Activated T-cell treated with anti-CD3 and anti-CD28 coated beads, Interleukin-2, amount 50 U/mL, for 24 hours (primary cell): ENCODE measurements at regions not wholly inside any gene's neighbourhood (a gene's known extent, or its start where the extent isn't known, plus 50 kb on each side); places are given as distances from the start of the nearest gene placed in this dataset.
"Not testable (repeated sequence)": the region's sequence is repeated elsewhere in the genome, so short reads cannot be mapped to it uniquely, and the experiment has no call there.

Source experiments
- DNase-seq: peaks from one replicate; pipeline ENCODE4 v3.0.0-alpha.2; 2020
- H3K27ac Mint-ChIP-seq: 2 replicates; pipeline ENCODE4 v1.8.0; 2020; ENCODE audit warnings: mild to moderate bottlenecking, mixed read lengths
- H3K27me3 Mint-ChIP-seq: 2 replicates; pipeline ENCODE4 v1.8.0; 2020; ENCODE audit warnings: mixed read lengths
- H3K36me3 Mint-ChIP-seq: 2 replicates; pipeline ENCODE4 v1.8.0; 2020; ENCODE audit warnings: low read depth, mixed read lengths
- H3K4me1 Mint-ChIP-seq: 2 replicates; pipeline ENCODE4 v1.8.0; 2020; ENCODE audit warnings: low read depth, mixed read lengths
- H3K4me3 Mint-ChIP-seq: 2 replicates; pipeline ENCODE4 v1.8.0; 2020; ENCODE audit warnings: mild to moderate bottlenecking, moderate library complexity, mixed read lengths
- H3K9me3 Mint-ChIP-seq: 2 replicates; pipeline ENCODE4 v1.8.0; 2020; ENCODE audit warnings: mixed read lengths

DNA sequence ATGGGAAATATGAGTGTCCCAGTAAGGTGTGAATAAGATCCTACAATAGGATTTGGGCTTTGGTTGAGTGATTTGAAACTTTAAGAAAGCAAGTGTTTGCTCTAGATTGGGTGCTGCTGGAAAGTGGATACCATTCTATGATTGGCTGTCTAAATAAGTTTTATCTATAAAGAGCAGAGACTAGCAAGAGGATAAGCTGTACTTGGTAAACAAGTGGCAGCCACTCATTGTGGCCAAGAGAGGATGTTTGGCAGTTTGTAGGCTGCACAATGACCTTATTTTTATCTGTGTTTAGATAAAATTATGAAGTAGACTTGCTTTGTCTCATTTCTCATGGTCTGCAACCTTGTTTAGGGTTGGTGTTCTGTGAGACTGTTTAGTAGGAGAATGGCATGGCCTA, 341.6 kb upstream of the PIK3R1 start:
- no peak for DNase-seq
- no peak overlapping the region for H3K4me3 Mint-ChIP-seq
- H3K9me3 Mint-ChIP-seq: no peaks in the 10 kb centered on the region
- no peak overlapping the region for H3K27ac Mint-ChIP-seq
- H3K4me1 Mint-ChIP-seq: no peaks in the 10 kb centered on the region
- H3K36me3 Mint-ChIP-seq: no peaks in the 10 kb centered on the region
- H3K27me3 Mint-ChIP-seq: peaks cover 6% of the 10 kb centered on the region

DNA sequence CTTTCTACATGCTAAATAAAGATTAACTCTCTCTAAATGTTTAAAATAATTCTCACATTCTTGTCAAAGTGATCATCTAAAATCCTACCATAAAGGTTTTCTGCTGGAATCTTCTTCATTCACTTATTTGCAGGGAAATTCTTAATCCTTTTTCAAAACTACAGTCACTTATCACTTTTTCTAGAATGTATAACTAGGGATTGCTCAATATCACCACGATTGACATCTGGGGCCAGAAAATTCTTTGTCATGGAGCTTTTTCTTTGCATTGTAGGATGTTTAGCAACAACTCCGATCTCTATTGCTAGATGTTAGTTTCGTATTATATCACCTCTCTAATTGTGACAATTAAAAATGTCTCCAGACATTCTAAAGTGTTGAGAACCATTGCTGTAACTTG, 344.9 kb upstream of the PIK3R1 start:
- Mint-ChIP-seq H3K27ac (no peak overlapping the region), H3K27me3 (peaks cover 18% of the 10 kb centered on the region), H3K4me3 (no peak overlapping the region), H3K4me1 (no peaks in the 10 kb centered on the region), H3K9me3 (no peaks in the 10 kb centered on the region), H3K36me3 (no peaks in the 10 kb centered on the region)
- DNase-seq: no peak

DNA sequence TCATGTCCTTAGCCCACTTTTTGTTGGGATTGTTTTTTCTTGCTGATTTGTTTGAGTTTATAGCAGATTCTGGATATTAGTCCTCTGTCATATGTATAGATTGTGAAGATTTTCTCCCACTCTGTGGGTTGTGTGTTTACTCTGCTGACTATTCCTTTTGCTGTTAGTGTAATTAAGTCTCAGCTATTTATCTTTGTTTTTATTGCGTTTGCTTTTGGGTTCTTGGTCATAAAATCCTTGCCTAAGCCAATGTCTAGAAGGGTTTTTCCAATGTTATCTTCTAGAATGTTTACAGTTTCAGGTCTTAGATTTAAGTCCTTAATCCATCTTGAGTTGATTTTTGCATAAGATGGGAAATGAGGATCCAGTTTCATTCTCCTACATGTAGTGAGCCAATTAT, 351.2 kb upstream of the PIK3R1 start:
- not testable (repeated sequence) for H3K9me3 Mint-ChIP-seq, H3K4me3 Mint-ChIP-seq, H3K4me1 Mint-ChIP-seq, H3K27ac Mint-ChIP-seq, H3K36me3 Mint-ChIP-seq, DNase-seq
- H3K27me3 Mint-ChIP-seq: peaks cover 17% of the 10 kb centered on the region

DNA sequence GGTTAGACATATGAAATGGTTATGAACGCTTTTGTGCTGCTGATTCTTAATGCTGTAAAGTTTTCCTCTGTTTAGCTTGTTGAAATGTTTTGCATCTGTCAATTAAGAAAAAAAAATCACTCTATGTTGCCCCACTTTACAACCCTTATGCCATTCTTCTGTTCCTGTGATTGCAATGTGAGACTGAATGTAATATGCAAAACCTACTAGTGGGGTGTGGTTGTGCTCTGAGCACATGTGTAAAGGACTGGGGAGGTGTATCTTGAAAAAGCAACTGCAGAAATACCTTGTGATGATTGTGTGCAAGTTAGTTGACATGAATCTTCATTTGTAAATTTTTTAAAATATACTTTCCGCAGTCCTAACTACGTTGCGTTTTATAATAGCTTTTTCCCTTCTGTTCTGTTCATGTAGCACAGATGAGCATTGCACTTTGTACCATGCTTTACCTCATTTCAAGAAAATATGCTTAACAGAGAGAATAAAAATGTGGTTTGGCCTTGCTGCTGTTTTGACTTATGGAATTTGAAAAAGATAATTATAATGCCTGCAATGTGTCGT, 357.0 kb upstream of the PIK3R1 start:
- no peak overlapping the region for H3K27ac Mint-ChIP-seq
- peaks cover 2% of the 10 kb centered on the region for H3K27me3 Mint-ChIP-seq
- no peaks in the 10 kb centered on the region for H3K4me1 Mint-ChIP-seq
- peaks cover 4% of the 10 kb centered on the region for H3K9me3 Mint-ChIP-seq
- no peak for DNase-seq
- no peaks in the 10 kb centered on the region for H3K36me3 Mint-ChIP-seq
- no peak overlapping the region for H3K4me3 Mint-ChIP-seq

DNA sequence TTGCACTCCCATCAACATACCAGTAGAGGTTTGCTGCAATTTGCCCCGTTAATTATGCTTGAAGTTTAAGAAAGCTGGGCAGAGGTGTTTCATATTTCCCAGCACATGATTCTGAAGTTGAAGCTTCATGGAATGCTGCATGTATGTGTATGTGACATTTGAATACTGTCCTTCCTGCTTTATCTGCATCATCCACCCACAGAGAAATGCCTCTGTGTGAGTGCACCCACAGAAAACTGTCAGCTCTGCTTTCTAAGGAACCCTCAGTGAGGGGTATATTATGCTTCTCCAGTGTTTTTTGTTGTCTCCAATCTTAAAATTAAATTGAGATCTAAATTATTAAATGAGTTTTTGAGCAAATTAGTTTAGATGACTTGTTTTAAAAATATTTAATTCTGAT, 358.1 kb upstream of the PIK3R1 start:
- no peak overlapping the region for H3K4me3 Mint-ChIP-seq
- H3K9me3 Mint-ChIP-seq: peaks cover 5% of the 10 kb centered on the region
- no peaks in the 10 kb centered on the region for H3K4me1 Mint-ChIP-seq
- H3K36me3 Mint-ChIP-seq: no peaks in the 10 kb centered on the region
- DNase-seq: no peak
- H3K27ac Mint-ChIP-seq: no peak overlapping the region
- peaks cover 2% of the 10 kb centered on the region for H3K27me3 Mint-ChIP-seq

DNA sequence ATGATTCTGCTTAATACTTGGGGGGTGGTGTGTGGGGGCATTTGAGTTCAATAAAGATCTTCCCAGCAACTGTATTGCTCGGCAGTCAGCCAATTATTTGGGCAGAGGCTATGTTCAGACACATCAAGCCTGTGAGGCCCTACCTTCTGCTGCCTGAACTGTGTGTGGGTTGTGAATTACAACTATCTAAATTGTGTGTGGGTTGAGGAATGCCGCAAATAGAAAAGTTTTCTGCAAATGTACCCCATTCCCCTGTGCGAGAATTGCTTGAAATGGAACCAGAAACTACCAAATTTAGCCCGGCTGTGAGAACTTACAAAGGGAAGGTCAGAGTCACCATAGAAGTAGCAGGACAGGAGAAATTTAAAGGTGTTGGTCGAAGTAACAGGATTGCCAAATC, 360.0 kb upstream of the PIK3R1 start:
- Mint-ChIP-seq H3K27ac (no peak overlapping the region), H3K4me1 (no peaks in the 10 kb centered on the region), H3K4me3 (no peak overlapping the region), H3K9me3 (peaks cover 5% of the 10 kb centered on the region), H3K27me3 (no peaks in the 10 kb centered on the region), H3K36me3 (no peaks in the 10 kb centered on the region)
- DNase-seq: no peak

DNA sequence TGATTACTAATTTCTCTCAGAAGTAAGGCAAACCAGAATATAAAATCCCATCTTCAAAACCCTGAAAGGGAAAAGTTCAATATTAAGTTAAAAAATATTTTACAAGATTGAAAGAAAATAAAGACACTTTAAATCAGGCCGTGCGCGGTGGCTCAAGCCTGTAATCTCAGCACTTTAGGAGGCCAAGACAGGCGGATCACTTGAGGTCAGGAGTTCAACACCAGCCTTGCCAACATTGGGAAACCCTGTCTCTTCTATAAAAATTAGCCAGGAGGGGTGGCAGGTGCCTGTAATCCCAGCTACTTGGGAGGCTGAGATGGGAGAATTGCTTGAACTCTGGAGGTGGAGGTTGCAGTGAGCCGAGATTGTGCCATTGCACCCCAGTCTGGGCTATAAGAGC, 364.6 kb upstream of the PIK3R1 start:
- not testable (repeated sequence) for DNase-seq, H3K27me3 Mint-ChIP-seq, H3K4me1 Mint-ChIP-seq, H3K27ac Mint-ChIP-seq, H3K4me3 Mint-ChIP-seq, H3K36me3 Mint-ChIP-seq, H3K9me3 Mint-ChIP-seq

DNA sequence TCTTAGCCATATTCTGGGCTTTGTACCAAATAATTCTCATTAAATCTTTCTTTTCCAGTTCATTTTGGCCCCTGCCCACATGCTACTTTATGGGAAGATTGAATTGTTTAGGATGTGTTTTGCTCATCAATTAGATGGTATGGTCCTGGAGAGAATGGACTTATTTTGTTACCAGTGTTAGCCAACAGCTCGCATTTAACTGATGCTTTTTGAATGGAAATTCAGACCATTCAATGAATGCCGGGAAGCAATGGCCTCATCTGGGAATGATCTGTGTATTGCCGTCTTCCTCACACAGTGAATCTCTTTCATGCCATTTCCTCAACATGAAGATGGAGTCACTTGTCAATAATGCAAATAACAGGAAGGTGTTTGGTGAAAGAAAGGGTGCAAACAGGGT, 370.6 kb upstream of the PIK3R1 start:
- H3K36me3 Mint-ChIP-seq: no peaks in the 10 kb centered on the region
- no peaks in the 10 kb centered on the region for H3K9me3 Mint-ChIP-seq
- no peak overlapping the region for H3K27ac Mint-ChIP-seq
- peaks cover 18% of the 10 kb centered on the region for H3K27me3 Mint-ChIP-seq
- no peaks in the 10 kb centered on the region for H3K4me1 Mint-ChIP-seq
- no peak overlapping the region for H3K4me3 Mint-ChIP-seq
- no peak for DNase-seq

DNA sequence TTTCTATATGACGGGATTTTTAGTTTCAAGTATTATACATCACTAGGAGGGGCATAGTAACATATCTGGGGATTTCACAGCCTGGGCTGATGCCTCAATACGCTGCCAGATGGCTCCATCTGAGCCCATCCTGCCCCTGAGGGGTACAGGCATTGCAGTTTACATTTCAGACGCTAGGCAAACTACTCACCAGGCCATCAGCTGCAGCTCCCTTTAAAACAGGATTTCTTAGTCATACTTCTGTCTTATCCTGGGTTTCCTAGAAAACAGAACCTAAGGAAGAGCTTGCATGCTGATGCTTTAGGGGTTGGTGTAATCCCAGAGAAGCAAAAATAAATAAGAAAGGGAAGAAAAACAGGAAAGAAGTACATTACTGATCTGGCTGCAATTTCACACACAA, 372.8 kb upstream of the PIK3R1 start:
- no peaks in the 10 kb centered on the region for H3K4me1 Mint-ChIP-seq
- peaks cover 18% of the 10 kb centered on the region for H3K27me3 Mint-ChIP-seq
- H3K36me3 Mint-ChIP-seq: no peaks in the 10 kb centered on the region
- no peak overlapping the region for H3K27ac Mint-ChIP-seq
- no peaks in the 10 kb centered on the region for H3K9me3 Mint-ChIP-seq
- H3K4me3 Mint-ChIP-seq: no peak overlapping the region
- no peak for DNase-seq

DNA sequence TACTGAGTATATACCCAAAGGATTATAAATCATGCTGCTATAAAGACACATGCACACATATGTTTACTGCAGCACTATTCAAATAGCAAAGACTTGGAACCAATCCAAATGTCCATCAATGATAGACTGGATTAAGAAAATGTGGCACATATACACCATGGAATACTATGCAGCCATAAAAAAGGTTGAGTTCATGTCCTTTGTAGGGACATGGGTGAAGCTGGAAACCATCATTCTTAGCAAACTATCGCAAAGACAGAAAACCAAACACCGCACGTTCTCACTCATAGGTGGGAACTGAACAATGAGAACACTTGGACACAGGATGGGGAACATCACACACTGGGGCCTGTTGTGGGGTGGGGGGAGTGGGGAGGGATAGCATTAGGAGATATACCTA, 378.3 kb upstream of the PIK3R1 start:
- not testable (repeated sequence) for H3K27me3 Mint-ChIP-seq, H3K27ac Mint-ChIP-seq, H3K4me3 Mint-ChIP-seq, DNase-seq, H3K36me3 Mint-ChIP-seq, H3K4me1 Mint-ChIP-seq, H3K9me3 Mint-ChIP-seq

DNA sequence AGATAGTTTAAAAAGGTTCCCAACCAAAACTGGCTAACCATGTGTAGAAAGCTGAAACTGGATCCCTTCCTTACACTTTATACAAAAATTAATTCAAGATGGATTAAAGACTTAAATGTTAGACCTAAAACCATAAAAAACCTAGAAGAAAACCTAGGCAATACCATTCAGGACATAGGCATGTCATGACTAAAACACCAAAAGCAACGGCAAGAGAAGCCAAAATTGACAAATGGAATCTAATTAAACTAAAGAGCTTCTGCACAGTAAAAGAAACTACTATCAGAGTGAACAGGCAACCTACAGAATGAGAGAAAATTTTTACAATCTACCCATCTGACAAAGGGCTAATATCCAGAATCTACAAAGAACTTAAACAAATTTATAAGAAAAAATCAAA, 379.1 kb upstream of the PIK3R1 start:
- not testable (repeated sequence) for H3K27me3 Mint-ChIP-seq, H3K4me1 Mint-ChIP-seq, H3K36me3 Mint-ChIP-seq, DNase-seq, H3K9me3 Mint-ChIP-seq, H3K4me3 Mint-ChIP-seq, H3K27ac Mint-ChIP-seq

DNA sequence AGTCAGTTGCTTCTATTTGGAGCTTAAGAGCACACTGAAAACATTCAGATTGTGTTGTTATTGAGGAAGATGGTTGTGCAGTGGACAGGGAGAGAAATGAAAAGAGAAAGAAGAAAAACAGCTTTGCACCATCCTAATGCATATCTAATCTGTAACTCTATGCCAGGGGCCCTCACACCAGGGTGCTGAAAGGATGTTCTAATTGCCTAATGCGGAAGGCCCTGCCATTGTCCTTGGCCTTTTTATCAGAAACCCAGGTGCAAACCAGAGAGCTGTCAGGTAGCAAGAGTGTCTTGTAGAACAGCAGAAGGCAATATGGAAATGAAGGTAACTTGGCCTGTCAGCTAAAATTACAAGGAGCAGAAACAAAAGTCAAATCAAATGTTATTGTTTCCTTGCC, 384.5 kb upstream of the PIK3R1 start:
- no peak overlapping the region for H3K27ac Mint-ChIP-seq
- H3K27me3 Mint-ChIP-seq: peaks cover 6% of the 10 kb centered on the region
- no peaks in the 10 kb centered on the region for H3K9me3 Mint-ChIP-seq
- H3K4me1 Mint-ChIP-seq: no peaks in the 10 kb centered on the region
- H3K4me3 Mint-ChIP-seq: no peak overlapping the region
- no peaks in the 10 kb centered on the region for H3K36me3 Mint-ChIP-seq
- no peak for DNase-seq

DNA sequence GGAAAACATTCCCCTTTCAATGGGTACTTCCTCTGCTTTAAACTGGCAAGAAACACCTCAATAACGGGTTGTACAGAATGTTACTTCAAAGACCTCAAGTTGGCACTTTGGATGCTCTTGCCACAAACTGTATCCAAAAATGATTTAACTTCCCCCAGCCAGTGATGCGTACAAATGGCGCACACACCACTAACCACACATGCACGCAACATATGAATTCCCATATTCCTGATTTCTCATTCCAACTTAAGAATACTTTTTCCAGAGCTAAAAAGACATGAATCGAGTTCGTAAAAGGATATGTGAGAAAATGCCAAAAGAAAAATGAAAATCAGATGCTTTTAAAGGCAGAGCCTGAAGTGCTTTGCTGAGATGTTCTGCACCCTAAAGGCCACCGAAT, 388.0 kb upstream of the PIK3R1 start:
- Mint-ChIP-seq H3K27me3 (no peaks in the 10 kb centered on the region), H3K4me3 (no peak overlapping the region), H3K27ac (no peak overlapping the region), H3K4me1 (no peaks in the 10 kb centered on the region), H3K9me3 (peaks cover 2% of the 10 kb centered on the region), H3K36me3 (no peaks in the 10 kb centered on the region)
- no peak for DNase-seq

DNA sequence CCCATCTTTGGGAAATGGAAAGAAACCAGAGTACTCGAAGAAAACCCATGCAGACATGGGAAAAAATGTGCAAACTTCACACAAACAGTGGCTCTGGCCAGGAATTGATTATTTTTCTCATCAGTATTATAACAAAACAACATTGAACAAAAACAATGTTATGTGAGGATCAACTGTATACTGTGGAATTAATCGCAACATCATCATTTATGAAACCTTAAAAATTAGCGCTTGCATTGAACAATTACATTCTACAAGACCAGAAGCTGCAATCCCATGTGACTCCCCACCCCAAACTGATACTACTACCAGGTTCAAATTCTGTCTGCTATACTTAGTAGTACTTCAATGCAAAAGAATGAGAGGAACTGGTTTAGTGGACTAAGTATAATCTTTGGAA, 390.7 kb upstream of the PIK3R1 start:
- Mint-ChIP-seq H3K4me1 (no peaks in the 10 kb centered on the region), H3K9me3 (peaks cover 2% of the 10 kb centered on the region), H3K4me3 (no peak overlapping the region), H3K27me3 (no peaks in the 10 kb centered on the region), H3K36me3 (no peaks in the 10 kb centered on the region), H3K27ac (no peak overlapping the region)
- DNase-seq: no peak

DNA sequence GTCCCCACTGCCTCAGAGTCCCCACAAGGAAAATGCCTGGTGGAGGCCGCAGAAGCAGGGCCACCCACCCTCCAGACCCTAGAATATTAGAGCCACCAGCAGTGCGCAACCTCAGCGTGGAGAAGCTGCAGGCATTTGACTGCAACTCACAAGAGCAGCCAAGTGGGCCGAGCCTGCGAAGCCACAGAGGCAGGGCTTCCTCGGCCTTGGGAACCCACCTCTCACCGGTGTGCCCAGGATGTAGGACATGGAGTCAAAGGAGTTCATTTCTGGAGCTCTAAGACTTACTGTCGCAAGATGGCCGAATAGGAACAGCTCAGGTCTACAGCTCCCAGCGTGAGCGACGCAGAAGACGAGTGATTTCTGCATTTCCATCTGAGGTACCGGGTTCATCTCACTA, 397.9 kb upstream of the PIK3R1 start:
- Mint-ChIP-seq H3K27ac (no peak overlapping the region), H3K4me1 (no peaks in the 10 kb centered on the region), H3K9me3 (no peaks in the 10 kb centered on the region), H3K4me3 (no peak overlapping the region), H3K36me3 (no peaks in the 10 kb centered on the region), H3K27me3 (peaks cover under 1% of the 10 kb centered on the region)
- no peak for DNase-seq

DNA sequence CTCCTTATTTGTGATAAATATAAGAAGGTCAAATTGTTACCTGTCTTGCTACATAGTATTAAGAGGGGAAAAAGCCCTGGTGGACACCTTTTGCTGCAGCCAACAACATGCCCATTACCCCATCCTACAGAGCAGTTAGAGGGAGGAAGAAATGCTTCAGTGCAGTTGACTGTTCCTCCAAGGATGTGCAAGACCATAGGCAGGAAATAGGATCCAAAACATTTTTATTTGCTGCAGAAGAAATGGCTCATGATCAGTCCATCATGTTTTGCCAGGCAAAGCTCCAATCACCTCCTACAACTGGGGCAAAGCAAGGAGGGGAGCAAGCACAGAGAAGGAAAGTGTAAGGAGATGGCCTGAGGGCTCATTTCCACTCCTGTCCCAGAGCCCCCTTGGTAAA, 399.1 kb upstream of the PIK3R1 start:
- DNase-seq: no peak
- H3K27me3 Mint-ChIP-seq: peaks cover 8% of the 10 kb centered on the region
- no peaks in the 10 kb centered on the region for H3K4me1 Mint-ChIP-seq
- H3K9me3 Mint-ChIP-seq: no peaks in the 10 kb centered on the region
- H3K27ac Mint-ChIP-seq: no peak overlapping the region
- no peak overlapping the region for H3K4me3 Mint-ChIP-seq
- H3K36me3 Mint-ChIP-seq: no peaks in the 10 kb centered on the region
